ENCODE measurements at regions not wholly inside any gene's neighbourhood (a gene's known extent, or its start where the extent isn't known, plus 50 kb on each side); places are given as distances from the start of the nearest gene placed in this dataset.

DNA sequence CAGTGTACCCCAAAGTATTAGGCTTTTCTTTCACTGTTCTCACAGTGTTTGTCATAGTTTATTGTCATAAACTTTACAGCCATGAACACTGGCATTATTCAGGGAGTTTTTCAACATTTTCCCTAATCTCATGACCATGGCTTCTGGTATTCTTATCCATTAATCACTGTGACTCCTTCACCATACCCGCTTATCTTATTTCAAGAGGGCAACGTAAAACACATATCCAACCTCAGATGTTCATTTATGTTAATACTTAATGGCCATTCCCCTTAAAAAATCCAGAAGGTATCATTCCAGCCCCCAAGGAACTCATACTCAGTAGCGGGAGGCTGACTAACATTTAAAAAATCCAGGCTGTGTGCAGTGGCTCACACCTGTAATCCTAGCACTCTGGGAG, 78.5 kb upstream of the RGS4 start:
- TF ChIP-seq EP300 (IDR thresholded peaks at IDR 0.05; ENCODE audit: borderline replicate concordance) (no peak), TCF12 (IDR thresholded peaks at IDR 0.05; ENCODE audit: low read depth) (no peak), CREB1 (IDR thresholded peaks at IDR 0.05; ENCODE audit: low read depth) (no peak), CEBPB (IDR thresholded peaks at IDR 0.05) (no peak), EGR1 (IDR thresholded peaks at IDR 0.05) (no peak), RAD21 (IDR thresholded peaks at IDR 0.05; ENCODE audit: low read depth) (no peak), REST (IDR thresholded peaks at IDR 0.05; ENCODE audit: low read depth) (no peak), YY1 (IDR thresholded peaks at IDR 0.05; ENCODE audit: low read depth) (no peak)

DNA sequence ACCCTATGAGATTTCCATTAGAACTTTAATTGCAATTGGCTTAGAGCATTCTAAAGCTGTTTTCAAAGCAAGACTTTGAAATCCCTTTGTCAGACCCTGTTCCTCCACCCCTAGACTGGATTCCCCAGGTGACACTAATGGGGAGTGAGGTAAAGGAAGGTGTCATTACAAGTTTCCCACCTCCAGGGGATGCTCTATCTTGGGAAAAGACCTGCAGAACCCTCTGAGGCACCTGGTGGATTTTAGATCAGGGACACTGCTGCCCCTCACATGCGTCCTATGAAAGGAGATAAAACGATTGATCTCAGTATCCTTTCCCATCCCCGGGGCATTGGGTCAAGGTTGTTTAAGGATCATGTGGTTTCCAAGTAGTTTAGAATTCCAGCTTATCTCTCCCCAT, 80.3 kb upstream of the RGS4 start:
- no peak for TF ChIP-seq TEAD4 (IDR thresholded peaks at IDR 0.05)
- peak; percentile 43; the same call in 1 of the 2 replicates for TF ChIP-seq RAD21 (IDR thresholded peaks at IDR 0.05; ENCODE audit: low read depth)

- 0 out of 2 replicates have a peak, but pooled peaks have one; percentile 13 for TF ChIP-seq EP300 (IDR thresholded peaks at IDR 0.05; ENCODE audit: borderline replicate concordance)
- TF ChIP-seq RAD21 (IDR thresholded peaks at IDR 0.05; ENCODE audit: low read depth), result no peak
Measured at GRCh38 chr1:162987866-162988265, 81.3 kb upstream of the RGS4 start.

- no peak for TF ChIP-seq TEAD4 (IDR thresholded peaks at IDR 0.05)
- TF ChIP-seq RAD21 (IDR thresholded peaks at IDR 0.05; ENCODE audit: low read depth), result no peak
- no peak for TF ChIP-seq CEBPB (IDR thresholded peaks at IDR 0.05)
- no peak for TF ChIP-seq NFIC (IDR thresholded peaks at IDR 0.05)
- TF ChIP-seq REST (IDR thresholded peaks at IDR 0.05; ENCODE audit: low read depth), result no peak
- TF ChIP-seq TAF1 (IDR thresholded peaks at IDR 0.05; ENCODE audit: low read depth), result no peak
- TF ChIP-seq YY1 (IDR thresholded peaks at IDR 0.05; ENCODE audit: low read depth), result no peak
- TF ChIP-seq CREB1 (IDR thresholded peaks at IDR 0.05; ENCODE audit: low read depth), result no peak
- TF ChIP-seq ZBTB7A (IDR thresholded peaks at IDR 0.05; ENCODE audit: low read depth), result no peak
- TF ChIP-seq EGR1 (IDR thresholded peaks at IDR 0.05), result no peak
- TF ChIP-seq, protein P1, sequence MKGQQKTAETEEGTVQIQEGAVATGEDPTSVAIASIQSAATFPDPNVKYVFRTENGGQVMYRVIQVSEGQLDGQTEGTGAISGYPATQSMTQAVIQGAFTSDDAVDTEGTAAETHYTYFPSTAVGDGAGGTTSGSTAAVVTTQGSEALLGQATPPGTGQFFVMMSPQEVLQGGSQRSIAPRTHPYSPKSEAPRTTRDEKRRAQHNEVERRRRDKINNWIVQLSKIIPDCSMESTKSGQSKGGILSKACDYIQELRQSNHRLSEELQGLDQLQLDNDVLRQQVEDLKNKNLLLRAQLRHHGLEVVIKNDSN (IDR thresholded peaks at IDR 0.05), result no peak
- no peak for TF ChIP-seq TCF12 (IDR thresholded peaks at IDR 0.05; ENCODE audit: low read depth)
- no peak for TF ChIP-seq EP300 (IDR thresholded peaks at IDR 0.05; ENCODE audit: borderline replicate concordance)
- TF ChIP-seq, protein P2, sequence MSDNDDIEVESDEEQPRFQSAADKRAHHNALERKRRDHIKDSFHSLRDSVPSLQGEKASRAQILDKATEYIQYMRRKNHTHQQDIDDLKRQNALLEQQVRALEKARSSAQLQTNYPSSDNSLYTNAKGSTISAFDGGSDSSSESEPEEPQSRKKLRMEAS (IDR thresholded peaks at IDR 0.05), result no peak
- no peak for TF ChIP-seq FOXM1 (IDR thresholded peaks at IDR 0.05; ENCODE audit: borderline replicate concordance, low read depth)
Measured at GRCh38 chr1:162985816-162986435, 83.2 kb upstream of the RGS4 start.

DNA sequence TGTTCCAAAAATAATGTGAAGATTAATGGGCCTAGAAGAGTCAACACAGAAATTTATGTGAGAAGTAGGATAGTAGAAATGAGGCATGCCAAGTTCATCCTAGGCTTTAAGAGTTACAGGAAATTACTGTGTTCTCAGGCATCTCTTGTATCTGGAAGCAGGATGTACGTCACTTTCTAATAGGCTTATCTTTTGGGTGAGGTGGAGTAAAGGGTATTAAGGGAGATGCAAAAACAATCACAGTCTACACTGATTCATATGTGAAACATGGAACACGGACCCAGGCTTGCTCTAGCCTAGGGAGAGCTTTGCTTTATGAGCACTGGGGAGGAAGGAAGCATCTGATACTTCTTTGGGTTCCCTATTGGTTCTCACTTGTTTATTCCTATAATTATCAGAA, 84.5 kb upstream of the RGS4 start:
- TF ChIP-seq TEAD4 (IDR thresholded peaks at IDR 0.05), result no peak
- TF ChIP-seq, protein P1 (IDR thresholded peaks at IDR 0.05), result no peak
- no peak for TF ChIP-seq RAD21 (IDR thresholded peaks at IDR 0.05; ENCODE audit: low read depth)
- TF ChIP-seq CEBPB (IDR thresholded peaks at IDR 0.05), result no peak
- TF ChIP-seq REST (IDR thresholded peaks at IDR 0.05; ENCODE audit: low read depth), result no peak
- no peak for TF ChIP-seq TAF1 (IDR thresholded peaks at IDR 0.05; ENCODE audit: low read depth)
- TF ChIP-seq CREB1 (IDR thresholded peaks at IDR 0.05; ENCODE audit: low read depth), result no peak
- TF ChIP-seq, protein P2 (IDR thresholded peaks at IDR 0.05), result no peak
- TF ChIP-seq EGR1 (IDR thresholded peaks at IDR 0.05), result no peak
- TF ChIP-seq FOXM1 (IDR thresholded peaks at IDR 0.05; ENCODE audit: borderline replicate concordance, low read depth), result no peak
- no peak for TF ChIP-seq YY1 (IDR thresholded peaks at IDR 0.05; ENCODE audit: low read depth)
- TF ChIP-seq EP300 (IDR thresholded peaks at IDR 0.05; ENCODE audit: borderline replicate concordance), result no peak
- TF ChIP-seq ZBTB7A (IDR thresholded peaks at IDR 0.05; ENCODE audit: low read depth), result no peak
- TF ChIP-seq NFIC (IDR thresholded peaks at IDR 0.05), result no peak
- no peak for TF ChIP-seq TCF12 (IDR thresholded peaks at IDR 0.05; ENCODE audit: low read depth)
